Psoas muscle (tissue), 7 donors: ENCODE measurements at regions not wholly inside any gene's neighbourhood (a gene's known extent, or its start where the extent isn't known, plus 50 kb on each side); places are given as distances from the start of the nearest gene placed in this dataset.

Source experiments
- ATAC-seq, 4 donors: fragments of 200-7000 bp; cut with Tn5 transposase; one replicate each; pipeline ENCODE4 v1.9.1; 2020; ENCODE audit warnings: moderate library complexity in 3 of 4, mild to moderate bottlenecking in 2 of 4
- DNase-seq, 2 donors: peaks; one replicate each; pipeline ENCODE4 v3.0.0-alpha.2; 2020
- H3K27ac ChIP-seq: fragments of 200-600 bp; one replicate; pipeline ENCODE4 v1.8.0; 2022
- H3K27me3 ChIP-seq, 3 donors: fragments of 200-600 bp in 1 of 3; one replicate each; pipeline versions ENCODE4 v1.6.1 to v1.8.0; 2013 to 2022; ENCODE audit warnings: low read length in 2 of 3, mild to moderate bottlenecking in 2 of 3, moderate library complexity in 1 of 3; ENCODE audit not compliant: insufficient read depth in 3 of 3
- H3K36me3 ChIP-seq, 2 donors: fragments of 200-600 bp in 1 of 2; one replicate each; pipeline versions ENCODE4 v1.6.1 to v1.8.0; 2013 to 2022; ENCODE audit warnings: low read depth in 1 of 2, mild to moderate bottlenecking in 1 of 2, moderate library complexity in 1 of 2; ENCODE audit not compliant: insufficient read depth in 1 of 2
- H3K4me1 ChIP-seq: fragments of 200-600 bp; one replicate; pipeline ENCODE4 v1.8.0; 2022
- H3K4me3 ChIP-seq: fragments of 200-600 bp; one replicate; pipeline ENCODE4 v1.8.0; 2022; ENCODE audit warnings: mild to moderate bottlenecking
- H3K9me3 ChIP-seq: fragments of 200-600 bp; one replicate; pipeline ENCODE4 v1.8.0; 2022
- WGBS, 3 donors: extraction: QIAGEN DNeasy Blood & Tissue Kit; methylation state at CpG; one replicate each; pipeline versions ENCODE4 v1.1.6 to v1.1.7; 2013; 5-methylcytosine and 5-hydroxymethylcytosine counted together
- intact Hi-C, 2 donors: fragments of 100-400 bp; cut with DNase I; formaldehyde crosslinking; loops; one replicate each; pipeline versions ENCODE4 v1.11.0 to v1.14.2; 2022
- TF ChIP-seq, protein P1 (sequence below): fragments of 200-600 bp; IDR thresholded peaks from one replicate; pipeline ENCODE4 v1.8.0; 2022; ENCODE audit warnings: antibody characterized with exemption
- donor health status: healthy with polysubstance abuse.
- donor health status: DM: no; HTN: no; CAD: no; lungs with moderate emphysema.
- donor health status: Bipolar disorder and iron deficiency.
- donor health status: healthy.
- donor health status: DM: yes; HTN: yes; CAD: no.
- donor health status: DM: no; HTN: no; CAD: no.
- donor health status: DM: yes; HTN: yes; CAD: no.

DNA sequence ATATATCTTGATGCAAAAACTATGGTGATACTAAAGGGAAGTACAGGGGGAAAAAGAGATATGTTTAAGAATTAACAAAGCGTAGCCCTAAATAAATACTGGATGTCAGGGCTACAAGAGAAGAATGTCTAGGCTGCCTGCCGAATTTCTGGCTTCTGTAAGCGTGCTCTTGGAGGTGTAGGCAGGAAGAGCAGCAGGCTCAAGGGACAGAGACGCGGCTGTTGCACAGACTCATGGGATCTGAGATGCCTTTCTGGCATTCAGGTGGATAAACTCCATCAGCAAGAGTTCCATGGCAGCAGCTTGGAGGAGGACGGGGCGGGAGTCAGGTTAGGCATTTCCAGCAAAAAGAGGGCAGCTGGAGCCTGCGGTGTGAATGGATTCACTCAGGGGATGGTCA, 123.2 kb upstream of the TWIST2 start:
- ATAC-seq (no peak), DNase-seq (no peak)
- TF ChIP-seq, protein P1, sequence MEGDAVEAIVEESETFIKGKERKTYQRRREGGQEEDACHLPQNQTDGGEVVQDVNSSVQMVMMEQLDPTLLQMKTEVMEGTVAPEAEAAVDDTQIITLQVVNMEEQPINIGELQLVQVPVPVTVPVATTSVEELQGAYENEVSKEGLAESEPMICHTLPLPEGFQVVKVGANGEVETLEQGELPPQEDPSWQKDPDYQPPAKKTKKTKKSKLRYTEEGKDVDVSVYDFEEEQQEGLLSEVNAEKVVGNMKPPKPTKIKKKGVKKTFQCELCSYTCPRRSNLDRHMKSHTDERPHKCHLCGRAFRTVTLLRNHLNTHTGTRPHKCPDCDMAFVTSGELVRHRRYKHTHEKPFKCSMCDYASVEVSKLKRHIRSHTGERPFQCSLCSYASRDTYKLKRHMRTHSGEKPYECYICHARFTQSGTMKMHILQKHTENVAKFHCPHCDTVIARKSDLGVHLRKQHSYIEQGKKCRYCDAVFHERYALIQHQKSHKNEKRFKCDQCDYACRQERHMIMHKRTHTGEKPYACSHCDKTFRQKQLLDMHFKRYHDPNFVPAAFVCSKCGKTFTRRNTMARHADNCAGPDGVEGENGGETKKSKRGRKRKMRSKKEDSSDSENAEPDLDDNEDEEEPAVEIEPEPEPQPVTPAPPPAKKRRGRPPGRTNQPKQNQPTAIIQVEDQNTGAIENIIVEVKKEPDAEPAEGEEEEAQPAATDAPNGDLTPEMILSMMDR, result no peak
- intact Hi-C loops, result no loop called here
- WGBS, 3 donors, result 59 to 66% (median 61%) methylated on average over 8 of the region's 8 CpGs
- Histone ChIP-seq H3K4me1 (no peaks in the 10 kb centered on the region), H3K27me3 (peaks cover 0 to 4% (median 0%) of the 10 kb centered on the region in 3 donors), H3K4me3 (no peak overlapping the region), H3K27ac (no peak overlapping the region), H3K36me3 (no peaks in the 10 kb centered on the region), H3K9me3 (no peaks in the 10 kb centered on the region)

DNA sequence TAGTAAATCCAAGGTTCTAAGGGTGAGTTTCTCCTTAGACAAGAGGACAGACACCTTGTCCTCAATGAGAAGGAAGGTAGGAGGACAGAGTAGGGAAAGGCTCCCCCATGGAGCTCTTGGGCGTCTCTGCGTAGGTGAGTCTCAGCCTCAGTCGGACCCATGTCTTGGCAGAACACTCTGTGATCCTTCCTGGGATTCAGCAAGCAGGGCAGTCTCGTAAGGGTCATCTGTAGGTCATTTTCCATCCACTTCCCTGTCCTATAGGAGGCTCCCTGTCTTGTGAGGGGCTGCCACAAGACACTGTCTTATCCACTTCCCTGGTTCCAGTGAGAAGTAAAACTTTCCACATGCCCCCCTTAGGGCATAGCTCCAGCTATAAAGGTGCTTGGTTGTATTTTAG, 122.6 kb upstream of the TWIST2 start:
- TF ChIP-seq, protein P1, result no peak
- H3K36me3 ChIP-seq, result no peaks in the 10 kb centered on the region
- H3K4me3 ChIP-seq, result no peak overlapping the region
- DNase-seq (no peak), ATAC-seq (no peak)
- intact Hi-C loops, result no loop called here
- H3K9me3 ChIP-seq, result no peaks in the 10 kb centered on the region
- no peak overlapping the region for H3K27ac ChIP-seq
- WGBS, 3 donors, result 79 to 86% (median 84%) methylated on average over 4 of the region's 4 CpGs
- H3K27me3 ChIP-seq, result peaks cover 0 to 4% (median 0%) of the 10 kb centered on the region in 3 donors
- no peaks in the 10 kb centered on the region for H3K4me1 ChIP-seq

DNA sequence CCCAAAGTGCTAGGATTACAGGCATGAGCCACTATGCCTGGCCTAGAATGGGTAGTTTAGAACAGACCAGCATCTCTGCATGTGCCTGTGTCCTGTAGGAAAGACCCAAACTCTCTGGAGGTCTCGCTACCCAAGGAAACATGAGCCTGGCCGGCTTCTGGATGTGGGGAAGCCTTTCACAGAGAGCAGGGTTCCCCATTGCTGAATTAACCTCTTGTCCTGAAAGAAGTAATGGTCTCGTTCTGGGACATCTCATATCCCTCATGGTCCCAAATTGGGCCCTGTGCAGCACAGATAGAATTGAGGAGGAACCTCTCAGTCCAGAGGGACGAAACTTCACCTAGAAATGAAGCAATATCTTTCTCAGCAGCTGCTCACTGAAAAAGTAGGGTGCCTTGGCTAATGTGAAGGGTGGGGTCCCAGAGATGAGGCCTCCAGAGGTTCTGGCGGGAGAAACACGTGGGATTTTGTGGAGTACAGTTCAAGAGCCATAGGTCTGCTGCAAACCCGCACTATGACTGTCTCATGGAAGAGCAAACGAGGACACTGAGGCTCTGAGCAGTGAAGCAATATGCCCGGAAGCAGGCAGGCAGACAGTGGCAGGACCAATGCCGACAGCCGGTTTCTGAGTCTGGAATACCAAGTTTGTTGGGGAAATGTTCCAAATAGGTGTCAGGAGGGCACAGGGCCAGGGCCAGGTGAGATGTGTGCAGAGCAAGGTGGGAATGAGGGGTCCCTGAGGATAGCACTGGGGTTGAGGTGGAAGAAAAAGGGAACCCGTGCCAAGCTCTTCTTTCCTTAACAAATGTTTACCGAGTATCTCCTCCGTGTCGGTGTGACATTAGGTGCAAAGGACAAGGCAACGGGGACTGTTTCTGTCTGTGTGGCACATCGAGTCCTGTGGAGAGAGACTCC, 121.0 kb upstream of the TWIST2 start:
- H3K4me3 ChIP-seq, result no peak overlapping the region
- H3K4me1 ChIP-seq, result no peaks in the 10 kb centered on the region
- intact Hi-C loops, result no loop called here
- TF ChIP-seq, protein P1, result no peak
- no peak overlapping the region for H3K27ac ChIP-seq
- no peaks in the 10 kb centered on the region for H3K9me3 ChIP-seq
- peaks cover 0 to 4% (median 2%) of the 10 kb centered on the region in 3 donors for H3K27me3 ChIP-seq
- 81 to 84% (median 82%) methylated on average over 17 of the region's 17 CpGs for WGBS, 3 donors
- H3K36me3 ChIP-seq, result no peaks in the 10 kb centered on the region
- ATAC-seq, result peak in 1 of 4 donors; percentile 55
- no peak for DNase-seq

DNA sequence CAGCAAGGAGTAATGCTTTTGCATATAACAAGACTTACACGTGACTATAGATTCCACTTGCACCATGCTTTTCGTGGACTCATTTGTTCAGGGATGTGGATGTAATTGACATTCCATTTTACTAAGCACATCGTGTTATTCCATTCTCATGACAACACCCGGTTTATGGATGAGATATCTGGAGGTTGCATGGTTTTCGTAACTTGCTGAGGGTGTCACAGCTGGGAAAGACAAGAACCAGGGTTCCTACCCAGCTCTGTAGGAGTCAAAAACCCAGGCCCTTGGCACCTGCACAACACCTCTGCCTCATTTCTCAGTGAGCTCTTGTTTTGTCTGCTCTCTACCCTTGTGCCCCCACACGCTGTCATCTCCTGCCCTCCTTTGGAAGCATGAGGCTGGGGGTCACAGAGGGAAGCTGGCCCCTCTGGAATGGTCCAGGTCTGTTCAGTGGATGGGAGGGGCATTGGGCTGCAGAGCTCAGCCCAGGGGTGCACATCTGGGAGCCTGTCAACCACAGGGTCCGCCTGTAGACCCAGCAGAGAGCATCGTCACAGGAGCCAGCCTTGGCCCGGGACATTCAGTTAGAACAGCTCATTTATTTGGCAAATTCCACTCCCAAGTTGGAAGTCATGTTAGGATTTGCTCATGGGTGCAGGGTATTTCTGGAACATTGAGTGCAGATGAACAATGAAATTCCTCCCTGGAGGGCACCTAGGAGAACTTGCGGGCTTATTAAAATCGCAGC, 120.1 kb upstream of the TWIST2 start:
- H3K9me3 ChIP-seq, result no peaks in the 10 kb centered on the region
- intact Hi-C loops, result no loop called here
- 60 to 69% (median 67%) methylated on average over 11 of the region's 11 CpGs for WGBS, 3 donors
- H3K27me3 ChIP-seq, result peaks cover 0 to 4% (median 2%) of the 10 kb centered on the region in 3 donors
- H3K36me3 ChIP-seq, result no peaks in the 10 kb centered on the region
- H3K4me3 ChIP-seq, result no peak overlapping the region
- peak in 3 of 4 donors; percentile 54 to 76 (median 59) for ATAC-seq
- no peaks in the 10 kb centered on the region for H3K4me1 ChIP-seq
- TF ChIP-seq, protein P1, result no peak
- peak; percentile 69 to 83 for DNase-seq
- no peak overlapping the region for H3K27ac ChIP-seq
